22Rv1 (cell line): ENCODE measurements at regions not wholly inside any gene's neighbourhood (a gene's known extent, or its start where the extent isn't known, plus 50 kb on each side); places are given as distances from the start of the nearest gene placed in this dataset.
"Not testable (repeated sequence)": the region's sequence is repeated elsewhere in the genome, so short reads cannot be mapped to it uniquely, and the experiment has no call there.

Source experiments
- H3K27ac ChIP-seq: fragments of 450-650 bp; 2 replicates; pipeline ENCODE4 v1.5.1; 2017
- CTCF ChIP-seq: fragments of 450-650 bp; IDR thresholded peaks from 2 replicates; pipeline ENCODE4 v1.5.1; 2017; ENCODE audit warnings: mild to moderate bottlenecking
- ZFX ChIP-seq: fragments of 450-650 bp; IDR thresholded peaks from 2 replicates; pipeline ENCODE4 v1.6.1; 2017; ENCODE audit warnings: antibody characterized with exemption, borderline replicate concordance

DNA sequence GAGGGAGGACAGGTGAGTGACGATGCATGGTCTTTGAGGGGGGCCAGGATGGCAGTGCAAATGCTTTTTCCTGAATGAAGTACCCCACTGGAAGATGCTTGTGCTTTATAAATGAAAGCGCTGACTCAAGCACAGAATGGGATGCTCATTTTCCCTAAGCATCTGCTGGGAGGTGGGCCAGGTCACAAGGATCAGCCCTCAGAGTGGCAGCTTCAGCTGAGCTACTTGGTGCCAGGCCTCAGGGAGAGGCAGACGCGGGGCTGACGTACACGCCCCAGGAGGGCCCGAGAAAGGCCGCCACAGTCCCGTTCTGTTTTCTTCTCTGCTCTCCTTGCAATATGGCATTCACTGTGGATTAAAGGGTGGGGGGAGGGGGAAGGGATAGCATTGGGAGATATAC lies 1535.8 kb downstream of the TSPY10 start:
- H3K27ac ChIP-seq: no peak overlapping the region
- TF ChIP-seq CTCF: no peak
- no peak for TF ChIP-seq ZFX

GRCh38 chrY:11063960-11064359 lies 1536.3 kb downstream of the TSPY10 start:
- TF ChIP-seq CTCF (no peak), ZFX (no peak)
- no peak overlapping the region for H3K27ac ChIP-seq

- TF ChIP-seq ZFX: no peak
- TF ChIP-seq CTCF: no peak
Observed at GRCh38 chrY:11064376-11064775, 1536.7 kb downstream of the TSPY10 start.

DNA sequence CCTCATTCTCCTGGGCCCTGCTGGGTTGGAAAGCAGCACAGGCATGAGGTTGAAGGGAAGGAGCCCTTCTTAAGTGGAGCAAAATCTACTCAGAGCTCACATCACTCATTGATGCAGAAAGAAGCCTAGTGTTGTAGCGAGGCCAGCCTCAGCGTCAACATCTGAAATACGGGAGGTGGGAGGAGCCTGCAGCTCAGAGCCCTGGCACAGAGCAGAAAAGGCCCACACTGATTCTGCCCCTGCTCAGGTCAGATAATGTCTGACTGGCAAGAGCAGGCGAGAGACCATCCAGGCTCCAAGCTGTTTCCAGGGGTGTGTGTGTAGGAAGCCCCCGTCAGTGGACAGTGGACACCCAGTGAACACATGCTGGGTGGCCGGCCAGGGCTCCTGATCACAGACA lies 1541.6 kb downstream of the TSPY10 start:
- no peak overlapping the region for H3K27ac ChIP-seq
- TF ChIP-seq ZFX (no peak), CTCF (no peak)

More at GRCh38 chrY:11064376-11064775, 1536.7 kb downstream of the TSPY10 start:
- no peak overlapping the region for H3K27ac ChIP-seq

DNA sequence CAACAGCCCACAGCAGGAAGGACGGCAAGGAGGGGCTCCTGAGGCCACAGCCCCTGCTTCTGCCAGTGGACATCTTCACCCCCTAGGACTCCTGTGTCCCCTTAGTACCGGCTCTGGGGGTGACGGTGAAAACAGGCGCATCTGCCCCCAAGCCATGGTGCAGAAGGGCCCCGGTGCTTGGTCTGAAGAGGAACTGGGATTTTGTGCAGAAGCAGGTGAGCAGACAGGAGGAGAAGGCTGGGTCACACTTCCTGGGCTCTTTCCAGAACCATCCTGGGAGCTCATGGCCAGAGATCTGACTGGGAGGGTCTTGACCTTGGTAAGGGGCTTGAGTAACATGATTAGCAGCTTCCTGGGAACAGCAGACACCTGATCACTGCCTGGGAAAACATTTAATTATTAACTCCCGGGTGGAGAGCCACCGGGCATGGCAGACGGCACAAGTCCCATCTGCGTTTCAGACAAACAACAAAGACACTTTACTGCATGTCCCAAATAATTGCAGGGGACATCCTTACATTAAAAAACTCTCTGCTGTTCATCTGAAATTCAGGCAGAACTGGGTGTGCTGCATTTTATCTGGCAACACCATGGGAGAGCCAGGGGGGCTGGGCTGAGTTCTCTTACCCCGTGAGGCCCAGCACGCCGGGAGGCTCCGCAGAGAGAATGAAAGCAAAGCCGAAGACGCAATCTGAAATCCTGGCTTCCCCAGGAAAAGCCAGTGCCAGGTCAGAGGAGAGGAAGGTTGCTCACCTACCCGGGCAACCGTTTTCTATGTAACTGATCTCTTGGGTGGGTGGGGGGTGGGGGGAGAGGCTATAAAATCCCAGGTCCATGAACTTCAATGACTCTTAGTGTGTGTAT lies 1542.8 kb downstream of the TSPY10 start:
- no peak overlapping the region for H3K27ac ChIP-seq
- TF ChIP-seq ZFX (no peak), CTCF (no peak)

DNA sequence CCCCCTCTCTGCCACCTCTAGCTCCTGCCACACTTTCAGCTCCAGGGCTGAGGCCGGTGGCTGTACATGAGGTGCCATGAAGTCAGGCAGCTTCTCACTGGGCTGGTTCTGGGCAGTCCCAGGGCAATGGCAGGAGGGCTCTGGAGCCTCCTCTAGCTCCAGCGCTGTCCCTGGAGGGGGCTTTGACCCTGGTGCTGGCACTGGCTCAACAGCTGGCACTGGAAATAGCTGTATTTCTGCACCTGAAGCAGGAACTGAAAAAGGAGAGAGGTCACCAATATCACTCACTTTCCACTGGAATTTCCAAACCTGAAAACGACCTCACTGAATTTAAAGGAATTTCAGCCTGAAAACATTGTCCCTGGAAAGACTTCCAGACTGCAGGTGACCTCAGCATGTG lies 1558.1 kb downstream of the TSPY10 start:
- H3K27ac ChIP-seq: not testable (repeated sequence)

DNA sequence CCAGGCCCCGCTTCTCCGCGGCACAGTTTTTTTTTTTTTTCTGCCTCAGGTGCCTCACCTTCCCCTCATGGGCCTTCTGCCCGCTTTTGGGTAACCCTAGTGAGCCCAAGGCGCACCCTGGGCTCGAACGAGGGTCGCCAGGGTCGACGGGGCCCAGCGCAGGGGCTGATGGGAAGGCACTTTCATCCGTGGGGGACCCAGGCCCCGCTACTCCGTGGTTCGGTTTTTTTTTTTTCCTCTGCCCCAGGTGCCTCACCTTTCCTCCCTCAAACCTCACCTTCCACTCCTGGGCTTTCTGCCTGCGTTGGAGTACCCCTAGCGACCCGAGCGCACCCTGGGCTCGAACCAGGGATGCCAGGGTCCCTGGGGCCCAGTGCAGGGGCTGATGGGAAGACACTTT lies 1569.8 kb downstream of the TSPY10 start:
- H3K27ac ChIP-seq: not testable (repeated sequence)

DNA sequence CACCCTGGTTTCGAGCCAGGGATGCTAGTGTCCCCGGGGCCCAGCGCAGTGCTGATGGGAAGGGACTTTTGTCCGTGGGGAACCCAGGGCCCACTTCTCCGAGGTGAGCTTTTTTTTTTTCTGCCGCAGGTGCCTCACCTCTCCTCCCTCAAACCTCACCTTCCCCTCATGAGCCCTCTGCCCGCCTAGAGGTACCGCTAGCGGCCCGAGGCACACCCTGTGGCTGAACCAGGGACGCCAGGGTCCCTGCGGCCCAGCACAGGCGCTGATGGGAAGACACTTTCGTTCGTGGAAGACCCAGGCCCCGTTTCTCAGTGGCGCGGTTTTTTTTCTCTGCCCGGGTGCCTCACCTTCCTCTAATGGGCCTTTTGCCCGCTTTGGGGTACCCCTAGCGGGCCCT lies 1570.7 kb downstream of the TSPY10 start:
- not testable (repeated sequence) for H3K27ac ChIP-seq

GRCh38 chrY:11099004-11099403 lies 1571.3 kb downstream of the TSPY10 start:
- TF ChIP-seq ZFX: no peak
- no peak for TF ChIP-seq CTCF

DNA sequence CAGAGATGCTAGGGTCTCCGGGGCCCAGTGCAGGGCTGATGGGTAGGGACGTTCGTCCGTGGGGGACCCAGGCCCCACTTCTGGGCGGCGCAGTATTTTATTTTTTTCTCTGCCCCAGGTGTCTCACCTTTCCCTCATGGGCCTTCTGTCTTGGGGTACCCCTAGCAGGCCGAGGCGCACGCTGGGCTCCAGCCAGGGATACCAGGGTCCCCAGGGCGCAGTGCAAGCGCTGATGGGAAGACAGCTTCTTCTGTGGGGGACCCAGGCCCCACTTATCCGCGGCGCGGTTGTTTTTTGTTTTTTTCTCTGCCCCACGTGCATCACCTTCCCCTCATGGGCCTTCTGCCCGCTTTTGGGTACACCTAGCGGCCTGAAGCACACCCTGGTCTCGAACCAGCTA lies 1572.8 kb downstream of the TSPY10 start:
- H3K27ac ChIP-seq: not testable (repeated sequence)

More at GRCh38 chrY:11099004-11099403, 1571.3 kb downstream of the TSPY10 start:
- H3K27ac ChIP-seq: no peak overlapping the region

DNA sequence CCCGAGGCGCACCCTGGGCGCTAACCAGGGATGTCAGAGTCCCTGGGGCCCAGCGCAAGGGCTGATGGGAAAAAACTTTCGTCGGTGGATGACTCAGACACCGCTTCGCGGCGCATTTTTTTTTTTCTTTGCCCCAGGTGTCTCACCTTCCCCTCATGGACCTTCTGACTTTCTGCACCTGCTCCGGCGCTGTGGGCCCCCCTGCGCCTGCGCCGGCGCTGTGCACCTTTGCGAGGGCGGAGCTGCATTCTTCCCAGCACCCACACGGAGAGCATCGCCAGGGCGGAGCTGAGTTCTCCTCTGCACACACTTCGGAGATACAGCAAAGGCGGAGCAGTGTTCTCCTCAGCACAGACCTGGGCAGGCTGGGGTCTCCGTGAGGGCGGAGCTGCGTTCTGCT lies 1575.3 kb downstream of the TSPY10 start:
- not testable (repeated sequence) for H3K27ac ChIP-seq

DNA sequence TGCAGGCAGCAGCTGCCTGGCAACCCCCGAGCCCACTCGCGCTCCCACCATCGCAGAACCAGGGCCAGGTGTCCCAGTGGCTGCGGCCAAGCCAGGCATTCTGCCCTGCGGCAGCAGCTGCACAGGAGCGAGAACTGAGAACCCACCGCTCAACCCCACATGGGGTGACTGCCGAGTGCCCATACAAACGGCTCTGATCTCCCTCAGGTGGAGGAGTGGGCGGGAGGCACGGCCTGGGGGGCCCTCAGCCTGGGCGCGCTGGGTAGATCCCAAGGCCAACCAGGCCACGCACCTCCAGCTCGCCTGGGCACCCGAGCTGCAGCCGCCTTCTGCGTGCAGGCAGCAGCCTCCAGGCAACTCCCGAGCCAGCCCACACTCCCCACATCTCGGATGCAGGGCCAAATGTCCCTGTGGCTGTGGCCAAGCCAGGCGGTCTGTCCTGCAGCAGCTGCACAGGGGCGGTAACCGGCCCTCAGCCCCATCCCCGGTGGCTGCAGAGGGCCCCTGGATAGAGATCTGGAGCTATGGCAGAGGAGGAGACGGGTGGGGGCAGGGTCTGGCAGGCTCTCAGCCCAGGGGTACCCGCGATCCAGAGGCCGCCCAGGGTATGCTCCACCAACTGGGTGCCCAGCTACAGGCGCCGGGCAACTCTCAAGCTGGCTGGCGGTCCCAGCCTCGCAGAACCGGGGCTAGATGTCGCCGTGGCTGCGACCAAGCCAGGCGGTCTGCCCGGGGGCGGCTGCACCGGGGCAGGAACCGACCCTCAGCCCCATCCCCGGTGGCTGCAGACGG lies 1579.6 kb downstream of the TSPY10 start:
- H3K27ac ChIP-seq: not testable (repeated sequence)
